BLaER1 (cell line): ENCODE measurements at regions not wholly inside any gene's neighbourhood (a gene's known extent, or its start where the extent isn't known, plus 50 kb on each side); places are given as distances from the start of the nearest gene placed in this dataset.

Experiments
- H3K27ac ChIP-seq: shearing (Covaris generic); formaldehyde crosslinking; 2 replicates; pipeline ENCODE4 v1.8.1; 2022
- H3K27me3 ChIP-seq: shearing (Covaris generic); formaldehyde crosslinking; 2 replicates; pipeline ENCODE4 v1.8.1; 2022
- H3K36me3 ChIP-seq: shearing (Covaris generic); formaldehyde crosslinking; 2 replicates; pipeline ENCODE4 v1.8.1; 2022
- H3K4me1 ChIP-seq: shearing (Covaris generic); formaldehyde crosslinking; 2 replicates; pipeline ENCODE4 v1.8.1; 2022
- H3K4me2 ChIP-seq: shearing (Covaris generic); formaldehyde crosslinking; 2 replicates; pipeline ENCODE4 v1.8.1; 2022
- H3K4me3 ChIP-seq: shearing (Covaris generic); formaldehyde crosslinking; 2 replicates; pipeline ENCODE4 v1.8.1; 2022
- H3K9ac ChIP-seq: shearing (Covaris generic); formaldehyde crosslinking; 2 replicates; pipeline ENCODE4 v1.8.1; 2022
- H3K9me3 ChIP-seq: shearing (Covaris generic); formaldehyde crosslinking; 2 replicates; pipeline ENCODE4 v1.8.1; 2022
- H4K20me1 ChIP-seq: shearing (Covaris generic); formaldehyde crosslinking; 2 replicates; pipeline ENCODE4 v1.8.1; 2022
- Cebpa-rat ChIP-seq: shearing (Covaris generic); IDR thresholded peaks from 2 replicates; pipeline ENCODE4 v1.8.1; 2022

GRCh38 chr2:118232796-118233195, 144.5 kb downstream of the INSIG2 start:
- TF ChIP-seq Cebpa-rat, result no peak
- no peak overlapping the region for H3K27ac ChIP-seq
- H4K20me1 ChIP-seq, result no peaks in the 10 kb centered on the region
- H3K4me1 ChIP-seq, result peaks cover 15% of the 10 kb centered on the region
- no peaks in the 10 kb centered on the region for H3K36me3 ChIP-seq
- peak overlapping the region; percentile 58 for H3K4me2 ChIP-seq
- H3K4me3 ChIP-seq, result no peak overlapping the region
- H3K9ac ChIP-seq, result no peak overlapping the region
- no peaks in the 10 kb centered on the region for H3K9me3 ChIP-seq
- H3K27me3 ChIP-seq, result peaks cover 2% of the 10 kb centered on the region; the same call in 1 of the 2 replicates

DNA sequence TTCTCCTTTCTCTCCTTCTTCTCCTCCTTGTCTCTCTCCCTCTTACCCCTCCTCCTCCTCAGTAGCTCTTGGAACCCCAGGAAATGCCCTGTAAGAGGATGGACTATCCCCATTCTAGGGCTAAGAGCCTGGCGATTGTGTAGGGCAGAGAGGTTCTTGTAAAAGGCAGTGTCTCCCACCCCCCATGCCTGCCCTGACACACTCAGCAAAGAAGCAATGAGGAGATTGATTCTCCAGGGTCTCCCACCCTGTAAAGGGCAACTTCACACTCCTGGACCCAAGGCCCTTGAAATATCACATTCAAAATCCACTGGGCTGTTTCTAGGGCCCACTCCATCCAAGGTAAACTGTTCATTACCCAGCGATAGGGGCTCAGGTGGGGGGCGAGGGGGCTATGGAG, 144.1 kb downstream of the INSIG2 start:
- H3K9me3 ChIP-seq, result no peaks in the 10 kb centered on the region
- no peak overlapping the region for H3K27ac ChIP-seq
- H3K4me1 ChIP-seq, result peaks cover 15% of the 10 kb centered on the region
- peaks cover 6% of the 10 kb centered on the region; the same call in 1 of the 2 replicates for H3K27me3 ChIP-seq
- no peaks in the 10 kb centered on the region for H4K20me1 ChIP-seq
- H3K36me3 ChIP-seq, result no peaks in the 10 kb centered on the region
- H3K9ac ChIP-seq, result no peak overlapping the region
- no peak for TF ChIP-seq Cebpa-rat
- no peak overlapping the region for H3K4me3 ChIP-seq
- H3K4me2 ChIP-seq, result peak overlapping the region; percentile 58

- peaks cover 15% of the 10 kb centered on the region for H3K4me1 ChIP-seq
- H4K20me1 ChIP-seq, result no peaks in the 10 kb centered on the region
- peaks cover 11% of the 10 kb centered on the region for H3K27me3 ChIP-seq
- H3K4me3 ChIP-seq, result no peak overlapping the region
- H3K4me2 ChIP-seq, result peak overlapping the region; percentile 58
- H3K36me3 ChIP-seq, result no peaks in the 10 kb centered on the region
- no peaks in the 10 kb centered on the region for H3K9me3 ChIP-seq
- TF ChIP-seq Cebpa-rat, result no peak
- no peak overlapping the region for H3K9ac ChIP-seq
- H3K27ac ChIP-seq, result no peak overlapping the region
Observed at GRCh38 chr2:118231759-118232158, 143.5 kb downstream of the INSIG2 start.

- Histone ChIP-seq H4K20me1 (peaks cover 27% of the 10 kb centered on the region), H3K4me2 (no peak overlapping the region), H3K27ac (no peak overlapping the region), H3K9ac (no peak overlapping the region), H3K4me1 (peaks cover 24% of the 10 kb centered on the region), H3K36me3 (no peaks in the 10 kb centered on the region), H3K4me3 (no peak overlapping the region), H3K9me3 (no peaks in the 10 kb centered on the region), H3K27me3 (peaks cover 50% of the 10 kb centered on the region)
- no peak for TF ChIP-seq Cebpa-rat
Observed at GRCh38 chr2:118227698-118228508, 139.6 kb downstream of the INSIG2 start.

DNA sequence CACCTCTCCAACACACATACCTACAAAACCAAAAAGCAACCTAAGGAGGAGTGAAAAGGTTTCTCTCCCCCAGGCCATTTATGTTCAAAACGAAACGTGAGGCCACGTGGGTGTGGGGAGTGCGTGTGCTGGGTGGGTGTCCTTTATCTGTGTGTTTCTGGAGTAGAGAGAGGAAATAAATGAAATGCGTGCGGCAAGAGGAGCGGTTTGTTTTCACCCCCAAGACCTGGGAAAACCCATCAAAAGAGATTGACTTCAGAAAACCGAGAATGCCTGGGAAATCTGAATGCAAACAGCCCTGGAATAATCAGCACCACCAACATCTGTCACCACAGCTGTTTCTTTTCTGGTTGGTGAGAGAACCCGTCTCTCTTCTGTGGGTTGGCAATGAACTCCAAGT, 137.4 kb downstream of the INSIG2 start:
- Histone ChIP-seq H3K27ac (no peak overlapping the region), H3K27me3 (peaks cover 71% of the 10 kb centered on the region), H3K4me2 (no peak overlapping the region), H3K4me1 (peaks cover 14% of the 10 kb centered on the region), H3K9me3 (no peaks in the 10 kb centered on the region), H3K36me3 (no peaks in the 10 kb centered on the region), H3K9ac (no peak overlapping the region), H4K20me1 (peaks cover 34% of the 10 kb centered on the region), H3K4me3 (no peak overlapping the region)
- TF ChIP-seq Cebpa-rat, result no peak

GRCh38 chr2:118224895-118225311, 136.6 kb downstream of the INSIG2 start:
- no peak overlapping the region for H3K27ac ChIP-seq
- H3K9ac ChIP-seq, result no peak overlapping the region
- H3K27me3 ChIP-seq, result peaks cover 71% of the 10 kb centered on the region
- H3K4me3 ChIP-seq, result no peak overlapping the region
- H3K4me2 ChIP-seq, result peak overlapping the region; percentile 76; the same call in 1 of the 2 replicates
- peaks cover 14% of the 10 kb centered on the region for H3K4me1 ChIP-seq
- no peaks in the 10 kb centered on the region for H3K36me3 ChIP-seq
- no peaks in the 10 kb centered on the region for H3K9me3 ChIP-seq
- peaks cover 34% of the 10 kb centered on the region for H4K20me1 ChIP-seq
- no peak for TF ChIP-seq Cebpa-rat

GRCh38 chr2:118223992-118224894, 136.0 kb downstream of the INSIG2 start:
- H3K27ac ChIP-seq, result no peak overlapping the region
- peak overlapping the region; percentile 76 for H3K4me2 ChIP-seq
- peak overlapping the region; percentile 57 for H3K4me3 ChIP-seq
- H3K27me3 ChIP-seq, result peaks cover 71% of the 10 kb centered on the region
- no peaks in the 10 kb centered on the region for H3K36me3 ChIP-seq
- no peak for TF ChIP-seq Cebpa-rat
- H3K4me1 ChIP-seq, result peaks cover 14% of the 10 kb centered on the region
- H3K9me3 ChIP-seq, result no peaks in the 10 kb centered on the region
- H4K20me1 ChIP-seq, result peaks cover 34% of the 10 kb centered on the region
- no peak overlapping the region; the same call in 1 of the 2 replicates for H3K9ac ChIP-seq

DNA sequence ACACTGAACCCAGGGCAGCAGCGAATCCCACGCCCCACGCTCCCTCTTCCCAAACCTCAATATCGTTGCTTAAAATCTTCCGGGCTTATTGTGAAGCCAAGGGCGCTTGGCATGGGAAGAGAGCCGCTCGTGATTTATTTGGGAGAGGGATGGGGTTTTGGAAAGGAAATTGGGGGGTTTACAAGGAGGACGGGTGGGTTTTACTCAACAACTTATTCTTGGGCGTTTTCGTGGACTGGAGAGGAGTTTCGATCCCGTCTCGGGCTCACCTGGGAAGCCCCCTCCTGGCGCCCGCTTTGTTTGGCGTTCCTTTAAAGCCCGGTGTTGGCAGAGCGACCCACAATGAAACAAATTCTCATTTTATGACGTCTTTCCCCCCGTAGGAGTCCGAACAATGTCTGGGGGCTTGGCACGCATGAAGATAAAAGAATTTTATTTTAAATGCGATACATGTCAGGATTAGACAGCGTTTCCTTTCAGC, 135.3 kb downstream of the INSIG2 start:
- peak overlapping the region; percentile 76 for H3K4me2 ChIP-seq
- peak overlapping the region; percentile 57 for H3K4me3 ChIP-seq
- peaks cover 34% of the 10 kb centered on the region for H4K20me1 ChIP-seq

DNA sequence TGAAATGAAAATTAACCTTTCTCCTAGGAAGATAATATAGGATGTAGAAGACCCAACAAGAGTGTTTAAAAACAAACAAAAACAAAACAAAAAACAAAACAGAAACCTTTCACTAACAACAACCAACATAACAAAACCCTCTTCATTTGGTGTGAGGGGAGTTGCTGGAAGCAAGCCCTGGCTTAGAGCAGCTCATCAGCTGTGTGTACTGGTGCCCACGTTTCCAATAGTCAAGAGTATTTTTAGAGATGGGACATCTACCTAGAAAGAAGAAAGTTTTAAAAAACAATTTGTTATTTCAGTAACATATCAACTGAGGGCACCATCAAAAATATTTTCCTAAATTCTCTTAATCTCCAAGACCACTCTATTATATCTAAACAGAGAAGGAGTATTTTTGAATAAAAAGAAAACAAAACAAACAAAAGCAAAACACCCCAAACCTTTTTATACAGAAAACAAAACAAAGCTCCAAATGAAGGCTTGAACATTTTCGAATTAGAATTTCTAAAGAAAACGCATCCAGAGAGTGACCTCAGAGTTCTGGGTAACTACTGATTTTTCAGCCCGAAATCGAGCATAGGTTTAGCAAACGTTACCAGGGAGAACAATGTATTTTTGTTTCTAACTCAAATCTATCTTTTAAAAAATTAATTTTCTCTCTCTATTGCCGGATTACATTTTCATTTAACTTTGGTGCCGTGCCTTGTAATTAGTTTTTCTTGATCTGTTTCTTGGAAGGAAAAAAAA, 134.6 kb downstream of the INSIG2 start:
- TF ChIP-seq Cebpa-rat, result no peak
- H3K4me3 ChIP-seq, result no peak overlapping the region
- no peak overlapping the region for H3K9ac ChIP-seq

More for the DNA sequence above, 135.3 kb downstream of the INSIG2 start:
- peaks cover 14% of the 10 kb centered on the region for H3K4me1 ChIP-seq
- no peaks in the 10 kb centered on the region for H3K36me3 ChIP-seq
- H3K9ac ChIP-seq, result no peak overlapping the region
- TF ChIP-seq Cebpa-rat, result no peak
- no peak overlapping the region for H3K27ac ChIP-seq
- no peaks in the 10 kb centered on the region for H3K9me3 ChIP-seq
- peaks cover 71% of the 10 kb centered on the region for H3K27me3 ChIP-seq

More for the DNA sequence above, 134.6 kb downstream of the INSIG2 start:
- H3K4me2 ChIP-seq, result no peak overlapping the region
- H4K20me1 ChIP-seq, result peaks cover 34% of the 10 kb centered on the region
- peaks cover 70% of the 10 kb centered on the region for H3K27me3 ChIP-seq
- peaks cover 14% of the 10 kb centered on the region for H3K4me1 ChIP-seq
- no peaks in the 10 kb centered on the region for H3K9me3 ChIP-seq
- H3K36me3 ChIP-seq, result no peaks in the 10 kb centered on the region
- H3K27ac ChIP-seq, result no peak overlapping the region
